Heart right ventricle (tissue), 16 donors: ENCODE measurements at regions not wholly inside any gene's neighbourhood (a gene's known extent, or its start where the extent isn't known, plus 50 kb on each side); places are given as distances from the start of the nearest gene placed in this dataset.

ENCODE experiments used
- ATAC-seq, 8 donors: fragments of 200-7000 bp; cut with Tn5 transposase; one replicate each; pipeline ENCODE4 v1.9.1; 2020; ENCODE audit warnings: mild to moderate bottlenecking in 8 of 8, moderate library complexity in 8 of 8, moderate number of reproducible peaks in 1 of 8
- DNase-seq, 2 donors: peaks; one replicate each; pipeline ENCODE4 v3.0.0-alpha.2; 2020
- H3K27ac ChIP-seq, 10 donors: fragments of 200-600 bp; sonication (generic) in 2 of 10; one replicate each; pipeline versions ENCODE4 v1.5.0 to v1.8.0; 2020 to 2022; ENCODE audit warnings: mild to moderate bottlenecking in 3 of 10
- H3K27me3 ChIP-seq, 7 donors: fragments of 200-600 bp; one replicate each; pipeline ENCODE4 v1.8.0; 2021 to 2022; ENCODE audit warnings: mild to moderate bottlenecking in 2 of 7
- H3K36me3 ChIP-seq, 9 donors: fragments of 200-600 bp; sonication (generic) in 1 of 9; one replicate each; pipeline versions ENCODE4 v1.5.0 to v1.8.0; 2020 to 2022; ENCODE audit warnings: mild to moderate bottlenecking in 2 of 9
- H3K4me1 ChIP-seq, 9 donors: fragments of 200-600 bp; sonication (generic) in 1 of 9; one replicate each; pipeline versions ENCODE4 v1.5.0 to v1.8.0; 2020 to 2022; ENCODE audit warnings: mild to moderate bottlenecking in 4 of 9
- H3K4me3 ChIP-seq, 10 donors: fragments of 200-600 bp; sonication (generic) in 2 of 10; one replicate each; pipeline versions ENCODE4 v1.5.0 to v1.8.0; 2020 to 2022; ENCODE audit warnings: mild to moderate bottlenecking in 7 of 10, moderate library complexity in 2 of 10
- H3K9me3 ChIP-seq, 11 donors: fragments of 200-600 bp in 10 of 11; sonication (generic) in 2 of 11; one replicate each; pipeline versions ENCODE4 v1.5.0 to v1.8.0; 2013 to 2022; ENCODE audit warnings: mild to moderate bottlenecking in 2 of 11, control low read depth in 1 of 11, moderate library complexity in 1 of 11
- CTCF ChIP-seq, 9 donors: fragments of 200-600 bp; sonication (generic) in 2 of 9; IDR thresholded peaks; one replicate each; pipeline versions ENCODE4 v1.5.0 to v1.8.0; 2021 to 2022; ENCODE audit warnings: antibody characterized with exemption in 9 of 9, mild to moderate bottlenecking in 5 of 9, moderate library complexity in 1 of 9
- WGBS, 2 donors: extraction: QIAGEN DNeasy Blood & Tissue Kit; methylation state at CpG; one replicate each; pipeline ENCODE4 v1.1.7; 2013; ENCODE audit warnings: inconsistent platforms in 1 of 2; 5-methylcytosine and 5-hydroxymethylcytosine counted together
- intact Hi-C, 10 donors: fragments of 100-400 bp; cut with DNase I; formaldehyde crosslinking; loops; one replicate each; pipeline versions ENCODE4 v1.11.1 to v1.14.2; 2022
- donor health status: Arrhythmogenic right ventricular cardiomyopathy.
- donor health status: ischemic (EF 13 %, LVEDD 7.1; RV severe dilation, severe dysfunction).
- donor health status: healthy with polysubstance abuse.
- donor health status: DM: no; HTN: yes; CAD: no.
- donor health status: DM: no; HTN: no; CAD: no.
- donor health status: ischemic (EF 25% LVEDD 6.9; RV normal size, moderate dysfunction).
- donor health status: ischemic (EF 25% LVEDD 5.7; RV mildly dilated, moderate dysfunction).
- donor health status: healthy.
- donor health status: DM: yes; HTN: yes; CAD: no.
- donor health status: Ischemic cardiomyopathy.
- donor health status: ischemic (EF 35%, LVEDD 5.7; RV mildly dilated, moderate dysfunction).
- donor health status: nonischemic (EF 11% LVEDD 7.7; RV severe dilation, severe dysfunction).
- donor health status: DM: yes; HTN: yes; CAD: no.
- donor health status: PGD.
- donor health status: ischemic (EF 29% LVEDD 5.4; RV normal size, mild dysfunction).
- donor health status: nonischemic (EF 23%, LVEDD 6.1; RV moderate dilation, normal function).

GRCh38 chr5:135115591-135115990 is 81.6 kb upstream of the PITX1 start:
- no peak for DNase-seq
- Histone ChIP-seq H3K4me3 (no peak overlapping the region), H3K4me1 (peaks cover 0 to 7% (median 0%) of the 10 kb centered on the region in 9 donors), H3K9me3 (no peaks in the 10 kb centered on the region), H3K27ac (peak overlapping the region in 1 of 10 donors; percentile 75), H3K36me3 (no peaks in the 10 kb centered on the region), H3K27me3 (peaks cover 0 to 16% (median 0%) of the 10 kb centered on the region in 7 donors)
- WGBS, 2 donors, result 54 to 68% methylated on average over 6 of the region's 6 CpGs
- intact Hi-C loops, result no loop called here
- no peak for ATAC-seq
- TF ChIP-seq CTCF (IDR thresholded peaks at IDR 0.05), result no peak

DNA sequence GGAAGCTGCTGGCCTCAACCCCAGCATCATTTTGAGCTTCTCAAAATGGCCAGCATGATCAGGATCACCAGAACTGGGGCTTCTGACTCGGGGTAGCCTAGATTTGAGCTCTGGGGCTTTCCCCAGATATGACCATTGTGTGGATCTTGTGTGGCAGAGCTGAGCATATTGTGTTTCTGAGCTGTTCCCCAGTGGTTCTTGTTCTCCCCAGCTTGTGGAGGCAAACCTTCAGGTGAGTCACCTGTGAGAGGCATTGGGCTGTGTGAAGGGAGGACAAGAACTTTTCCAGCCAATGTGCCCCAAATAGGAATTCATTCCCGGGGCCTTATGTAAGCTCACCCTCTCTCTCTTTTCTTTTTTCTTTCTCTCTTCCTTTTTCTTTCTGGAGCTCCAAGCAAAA is 80.7 kb upstream of the PITX1 start:
- ATAC-seq, result no peak
- 83 to 86% methylated on average over 2 of the region's 2 CpGs for WGBS, 2 donors
- H3K4me1 ChIP-seq, result peaks cover 0 to 7% (median 0%) of the 10 kb centered on the region in 9 donors
- H3K36me3 ChIP-seq, result no peaks in the 10 kb centered on the region
- no peak overlapping the region for H3K4me3 ChIP-seq
- peaks cover 0 to 18% (median 0%) of the 10 kb centered on the region in 7 donors for H3K27me3 ChIP-seq
- H3K27ac ChIP-seq, result no peak overlapping the region
- no peaks in the 10 kb centered on the region for H3K9me3 ChIP-seq
- TF ChIP-seq CTCF (IDR thresholded peaks at IDR 0.05), result no peak
- intact Hi-C loops, result no loop called here
- no peak for DNase-seq

- Histone ChIP-seq H3K27me3 (peaks cover 0 to 20% (median 5%) of the 10 kb centered on the region in 7 donors), H3K36me3 (no peaks in the 10 kb centered on the region), H3K4me1 (no peaks in the 10 kb centered on the region), H3K9me3 (no peaks in the 10 kb centered on the region), H3K4me3 (no peak overlapping the region), H3K27ac (no peak overlapping the region)
- ATAC-seq (no peak), DNase-seq (no peak)
- intact Hi-C loops, result no loop called here
- 66 to 69% methylated on average over 10 of the region's 10 CpGs for WGBS, 2 donors
- no peak for TF ChIP-seq CTCF (IDR thresholded peaks at IDR 0.05)
Measured at GRCh38 chr5:135112008-135112725, 78.1 kb upstream of the PITX1 start.

DNA sequence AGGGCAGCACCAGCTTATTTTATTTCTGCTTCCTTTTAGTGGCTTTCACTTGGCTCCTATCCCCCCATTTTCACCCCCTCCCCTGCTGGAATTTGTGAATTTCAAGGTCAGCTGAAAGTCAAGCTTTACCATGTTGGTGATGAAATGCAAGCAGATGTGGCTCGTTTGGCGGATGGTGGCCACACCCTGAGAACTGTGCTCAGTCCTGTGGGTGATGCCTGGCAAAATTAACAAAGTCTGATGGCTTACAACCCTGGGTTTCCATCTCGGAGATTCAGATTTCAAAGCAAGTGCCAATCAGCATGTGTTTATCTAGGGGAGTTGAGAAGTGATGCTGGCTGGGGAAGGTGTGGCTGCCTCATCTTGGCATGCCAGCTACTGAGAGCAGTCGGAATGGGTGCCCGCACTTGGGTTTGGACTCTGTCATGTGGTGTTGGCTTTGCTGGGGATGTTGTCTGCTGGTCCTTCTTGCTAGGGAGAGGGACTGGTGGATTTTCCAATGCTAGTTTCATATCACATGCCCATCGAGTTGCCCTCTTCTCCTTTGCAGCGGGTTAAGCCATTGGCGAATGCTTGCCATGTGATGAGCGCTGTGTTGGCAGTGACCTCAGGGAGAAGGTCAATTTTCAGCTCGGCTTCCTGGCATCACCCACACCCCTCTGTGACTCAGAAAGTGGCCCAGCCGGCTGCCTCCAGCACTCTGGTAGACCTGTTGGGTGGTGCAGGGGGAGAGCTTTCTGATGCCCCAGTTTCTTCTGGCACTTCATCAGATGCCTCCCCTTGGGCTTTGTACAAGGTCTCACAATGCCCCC is 77.0 kb upstream of the PITX1 start:
- 69 to 84% methylated on average over 11 of the region's 11 CpGs for WGBS, 2 donors
- no peak for DNase-seq
- intact Hi-C loops, result no loop called here
- Histone ChIP-seq H3K27ac (no peak overlapping the region), H3K27me3 (peaks cover 0 to 24% (median 12%) of the 10 kb centered on the region in 7 donors), H3K4me1 (no peaks in the 10 kb centered on the region), H3K4me3 (no peak overlapping the region), H3K36me3 (no peaks in the 10 kb centered on the region), H3K9me3 (no peaks in the 10 kb centered on the region)
- TF ChIP-seq CTCF (IDR thresholded peaks at IDR 0.05), result no peak
- ATAC-seq, result peak in 2 of 8 donors; percentile 29 to 39
